Endothelial cell of umbilical vein (primary cell): ENCODE measurements at regions not wholly inside any gene's neighbourhood (a gene's known extent, or its start where the extent isn't known, plus 50 kb on each side); places are given as distances from the start of the nearest gene placed in this dataset.

Experiments
- BruUV-seq: library from RNA; stranded (reverse); fragments of 400-500 nt; replicated peaks from 2 replicates; lab custom pipeline; 2021; lab: Mats Ljungman, UMichigan
- CTCF ChIA-PET: fragments of 300-600, 350-600 bp; sonication (Branson Sonifier 250); formaldehyde crosslinking; loops from one replicate; lab custom pipeline; 2021; ENCODE audit warnings: antibody characterized with exemption, inconsistent platforms; lab: Charles Lee
- POLR2A ChIA-PET: fragments of 300-600, 350-600 bp; sonication (Branson Sonifier 250); formaldehyde crosslinking; loops from one replicate; lab custom pipeline; 2021; ENCODE audit warnings: antibody characterized with exemption, inconsistent platforms; lab: Charles Lee
- DNase-seq: peaks from one replicate; pipeline ENCODE4 v3.0.0-alpha.2; 2011; ENCODE audit warnings: low read depth, low spot score
- FAIRE-seq: peaks from 2 replicates; lab custom pipeline; 2011; peaks lifted over from hg19 to GRCh38; lab: Jason Lieb, UNC
- H2AFZ ChIP-seq: 2 replicates; pipeline ENCODE4 v1.6.0; 2012; ENCODE audit warnings: low read depth, low read length, control low read depth, inconsistent platforms
- H3K27ac ChIP-seq: 2 replicates; pipeline ENCODE4 v1.5.1; 2011; ENCODE audit warnings: low read depth, mild to moderate bottlenecking, control low read depth, low read length, moderate library complexity; ENCODE audit not compliant: insufficient read depth
- H3K27me3 ChIP-seq, 2 experiments: 2 replicates each; pipeline versions ENCODE4 v1.6.0 to v1.6.1; 2011; ENCODE audit warnings: low read length in 2 of 2, mixed read lengths in 1 of 2; ENCODE audit not compliant: control insufficient read depth in 2 of 2, insufficient read depth in 2 of 2
- H3K36me3 ChIP-seq, 2 experiments: 2 replicates in 1 of 2; 3 replicates in 1 of 2; pipeline ENCODE4 v1.5.1; 2011; ENCODE audit warnings: low read length in 2 of 2, mild to moderate bottlenecking in 1 of 2, moderate library complexity in 1 of 2; ENCODE audit not compliant: control insufficient read depth in 2 of 2, insufficient read depth in 2 of 2; ENCODE audit errors: extremely low read depth in 1 of 2
- H3K4me1 ChIP-seq: 3 replicates; pipeline ENCODE4 v1.5.1; 2011; ENCODE audit warnings: mild to moderate bottlenecking, low read length; ENCODE audit not compliant: control insufficient read depth, insufficient read depth; ENCODE audit errors: extremely low read depth
- H3K4me2 ChIP-seq: 2 replicates; pipeline ENCODE4 v1.6.1; 2011; ENCODE audit warnings: low read length, control low read depth, mixed read lengths; ENCODE audit not compliant: insufficient read depth
- H3K4me3 ChIP-seq, 3 experiments: fragments of 200-600 bp in 1 of 3; sonication (generic), shearing (Covaris generic) in 1 of 3; replicated peaks in 1 of 3; 2 replicates each; pipeline ENCODE4 v1.5.1; 2011 to 2016; ENCODE audit warnings: control low read depth in 3 of 3, low read length in 3 of 3, mild to moderate bottlenecking in 2 of 3, inconsistent platforms in 1 of 3, low read depth in 1 of 3, moderate library complexity in 1 of 3; ENCODE audit not compliant: insufficient read depth in 1 of 3
- H3K79me2 ChIP-seq: 2 replicates; pipeline ENCODE4 v1.6.0; 2012; ENCODE audit warnings: low read length, inconsistent platforms; ENCODE audit not compliant: control insufficient read depth, insufficient read depth
- H3K9ac ChIP-seq: replicated peaks from 2 replicates; pipeline ENCODE3; 2011; ENCODE audit warnings: low read length, control low read depth; ENCODE audit not compliant: insufficient read depth; ENCODE audit errors: extremely low read depth
- H3K9me1 ChIP-seq: replicated peaks from 3 replicates; pipeline ENCODE4 v1.6.0; 2011; ENCODE audit warnings: mild to moderate bottlenecking, low read length; ENCODE audit not compliant: control insufficient read depth, insufficient read depth; ENCODE audit errors: extremely low read depth
- H3K9me3 ChIP-seq: replicated peaks from 2 replicates; pipeline ENCODE4 v1.5.1; 2012; ENCODE audit warnings: low read length, inconsistent platforms; ENCODE audit not compliant: control insufficient read depth, insufficient read depth
- H4K20me1 ChIP-seq: replicated peaks from 2 replicates; pipeline ENCODE3; 2011; ENCODE audit warnings: mild to moderate bottlenecking, low read length; ENCODE audit not compliant: control insufficient read depth, insufficient read depth; ENCODE audit errors: extremely low read depth
- CTCF ChIP-seq, 2 donors: IDR thresholded peaks; 1 replicate in 1 of 2; 2 replicates in 1 of 2; pipeline ENCODE4 v1.5.1; 2011; ENCODE audit warnings: low read length in 2 of 2, mild to moderate bottlenecking in 2 of 2, moderate library complexity in 2 of 2, control low read depth in 1 of 2, inconsistent platforms in 1 of 2, low read depth in 1 of 2; ENCODE audit not compliant: insufficient read depth in 1 of 2; ENCODE audit errors: extremely low read depth in 1 of 2
- EZH2 ChIP-seq: IDR thresholded peaks from 2 replicates; pipeline ENCODE4 v1.6.1; 2012; ENCODE audit warnings: borderline replicate concordance, low read depth, mild to moderate bottlenecking, moderate library complexity, low read length, inconsistent platforms; ENCODE audit not compliant: severe bottlenecking
- FOS ChIP-seq: IDR thresholded peaks from 2 replicates; pipeline ENCODE4 v1.6.1; 2011; ENCODE audit warnings: mild to moderate bottlenecking, low read length, moderate library complexity, borderline replicate concordance; ENCODE audit not compliant: insufficient read depth
- GATA2 ChIP-seq: IDR thresholded peaks from 2 replicates; pipeline ENCODE4 v1.7.0; 2011; ENCODE audit warnings: low read depth, mild to moderate bottlenecking, moderate library complexity, mixed read lengths, low read length; ENCODE audit not compliant: insufficient read length, insufficient read depth
- JUN ChIP-seq: IDR thresholded peaks from 2 replicates; pipeline ENCODE4 v1.6.1; 2011; ENCODE audit warnings: borderline replicate concordance, low read depth; ENCODE audit not compliant: insufficient read length, insufficient read depth
- MAX ChIP-seq: IDR thresholded peaks from 2 replicates; pipeline ENCODE4 v1.6.1; 2011; ENCODE audit not compliant: insufficient read depth, insufficient read length
- MYC ChIP-seq: IDR thresholded peaks from one replicate; pipeline ENCODE4 v1.6.1; 2011; ENCODE audit warnings: mild to moderate bottlenecking, low read depth, low read length
- POLR2A ChIP-seq: IDR thresholded peaks from 2 replicates; pipeline ENCODE4 v1.6.1; 2012; ENCODE audit warnings: low read depth, mild to moderate bottlenecking, control low read depth, low read length
- POLR2AphosphoS5 ChIP-seq: IDR thresholded peaks from 2 replicates; pipeline ENCODE4 v1.6.1; 2012; ENCODE audit warnings: low read depth, mild to moderate bottlenecking, control low read depth, low read length, moderate library complexity; ENCODE audit not compliant: insufficient read depth
- dilution Hi-C: fragments of 300-500 bp; cut with MboI; formaldehyde crosslinking; loops from one replicate; pipeline ENCODE4 v1.15.0; 2019; ENCODE audit warnings: low sequenced_read_pairs; ENCODE audit not compliant: extremely low pct_ligation_motif_present
- intact Hi-C: fragments of 100-400 bp; cut with micrococcal nuclease; formaldehyde crosslinking; loops from one replicate; pipeline ENCODE4 v1.10.0; 2022

GRCh38 chr18:55013685-55014084, 54.4 kb upstream of the CCDC68 start:
- peaks cover 2 to 7% of the 10 kb centered on the region in 2 experiments for H3K27me3 ChIP-seq
- BruUV-seq: no TSS peak
- POLR2A ChIA-PET: no interaction called here
- no peaks in the 10 kb centered on the region for H4K20me1 ChIP-seq
- H3K9ac ChIP-seq: no peak overlapping the region
- no peak for TF ChIP-seq FOS
- TF ChIP-seq POLR2A: no peak
- no peak for TF ChIP-seq MAX
- no peak for TF ChIP-seq EZH2
- no peaks in the 10 kb centered on the region for H3K9me3 ChIP-seq
- H3K79me2 ChIP-seq: no peaks in the 10 kb centered on the region
- H2AFZ ChIP-seq: no peak overlapping the region
- H3K27ac ChIP-seq: no peak overlapping the region
- dilution Hi-C loops: no loop called here
- no peak for DNase-seq
- CTCF ChIA-PET: no interaction called here
- peaks cover 6% of the 10 kb centered on the region for H3K4me1 ChIP-seq
- intact Hi-C loops: no loop called here
- no peak overlapping the region for H3K4me3 ChIP-seq
- no peak overlapping the region for H3K4me2 ChIP-seq
- no peaks in the 10 kb centered on the region for H3K9me1 ChIP-seq
- FAIRE-seq: no peak
- H3K36me3 ChIP-seq: no peaks in the 10 kb centered on the region

- Histone ChIP-seq H3K9me1 (no peaks in the 10 kb centered on the region), H2AFZ (no peak overlapping the region), H3K9me3 (no peaks in the 10 kb centered on the region), H3K27ac (no peak overlapping the region), H4K20me1 (no peaks in the 10 kb centered on the region), H3K4me2 (no peak overlapping the region), H3K36me3 (no peaks in the 10 kb centered on the region), H3K4me1 (peaks cover 1% of the 10 kb centered on the region), H3K79me2 (no peaks in the 10 kb centered on the region), H3K27me3 (peaks cover 3 to 10% of the 10 kb centered on the region in 2 experiments), H3K4me3 (no peak overlapping the region), H3K9ac (no peak overlapping the region)
- DNase-seq: no peak
- no TSS peak for BruUV-seq
- FAIRE-seq: no peak
- intact Hi-C loops (no loop called here), dilution Hi-C loops (no loop called here)
- POLR2A ChIA-PET: no interaction called here
- CTCF ChIA-PET: no interaction called here
- no peak for TF ChIP-seq MYC
- no peak for TF ChIP-seq EZH2
- TF ChIP-seq MAX: no peak
- no peak for TF ChIP-seq POLR2A
- no peak for TF ChIP-seq FOS
- no peak for TF ChIP-seq POLR2AphosphoS5
- no peak for TF ChIP-seq JUN
- no peak for TF ChIP-seq CTCF (IDR thresholded peaks at IDR 0.05; ENCODE audit: extremely low read depth in 1 of 2, insufficient read depth in 1 of 2, low read depth in 1 of 2, low read length in 2 of 2)
- TF ChIP-seq GATA2: no peak
Observed at GRCh38 chr18:55013086-55013485, 53.8 kb upstream of the CCDC68 start.
